GM21717 (cell line): ENCODE measurements at regions not wholly inside any gene's neighbourhood (a gene's known extent, or its start where the extent isn't known, plus 50 kb on each side); places are given as distances from the start of the nearest gene placed in this dataset.
"Not testable (repeated sequence)": the region's sequence is repeated elsewhere in the genome, so short reads cannot be mapped to it uniquely, and the experiment has no call there.

Experiments
- ATAC-seq: cut with Tn5 transposase; IDR thresholded peaks from one replicate; pipeline ENCODE4 v1.9.1; 2021; ENCODE audit warnings: mild to moderate bottlenecking, moderate library complexity; ENCODE audit not compliant: unreplicated experiment

- ATAC-seq: no peak
These were observed 144.7 kb downstream of the ALOX5 start for GRCh38 chr10:45518741-45519140.

GRCh38 chr10:45515630-45516029 lies 141.6 kb downstream of the ALOX5 start:
- ATAC-seq: no peak

GRCh38 chr10:45514291-45515270 lies 140.6 kb downstream of the ALOX5 start:
- no peak for ATAC-seq

- no peak for ATAC-seq
These were observed 139.5 kb downstream of the ALOX5 start for GRCh38 chr10:45513551-45513950.

GRCh38 chr10:45511926-45512325 lies 137.9 kb downstream of the ALOX5 start:
- not testable (repeated sequence) for ATAC-seq

- no peak for ATAC-seq
These were observed 135.5 kb downstream of the ALOX5 start for GRCh38 chr10:45509491-45509890.

GRCh38 chr10:45505311-45505710 lies 131.3 kb downstream of the ALOX5 start:
- no peak for ATAC-seq

- no peak for ATAC-seq
These were observed 128.4 kb downstream of the ALOX5 start for GRCh38 chr10:45502458-45502857.

- no peak for ATAC-seq
These were observed 127.8 kb downstream of the ALOX5 start for GRCh38 chr10:45501791-45502190.

GRCh38 chr10:45500798-45501197 lies 126.8 kb downstream of the ALOX5 start:
- no peak for ATAC-seq

GRCh38 chr10:45500304-45500703 lies 126.3 kb downstream of the ALOX5 start:
- no peak for ATAC-seq

GRCh38 chr10:45495438-45496152 lies 121.6 kb downstream of the ALOX5 start:
- no peak for ATAC-seq
